Common myeloid progenitor, CD34-positive (primary cell): ENCODE measurements at regions not wholly inside any gene's neighbourhood (a gene's known extent, or its start where the extent isn't known, plus 50 kb on each side); places are given as distances from the start of the nearest gene placed in this dataset.

Experiments
- CTCF ChIA-PET: fragments of 350-600 bp; sonication (Branson Sonifier 250); formaldehyde crosslinking; loops from one replicate; lab custom pipeline; 2021; ENCODE audit warnings: antibody characterized with exemption; lab: Charles Lee
- POLR2A ChIA-PET: fragments of 350-600 bp; sonication (Branson Sonifier 250); formaldehyde crosslinking; loops from one replicate; lab custom pipeline; 2021; ENCODE audit warnings: antibody characterized with exemption; lab: Charles Lee
- DNase-seq, 3 donors: peaks; one replicate each; pipeline versions ENCODE4 v3.0.0 to v3.0.0-alpha.2; 2013
- H3K27ac ChIP-seq, 2 experiments: 1 replicate in 1 of 2; 2 replicates in 1 of 2; pipeline ENCODE4 v1.7.0; 2013; ENCODE audit warnings: inconsistent platforms in 2 of 2, low read length in 2 of 2, mild to moderate bottlenecking in 2 of 2, low read depth in 1 of 2, moderate library complexity in 1 of 2; ENCODE audit not compliant: severe bottlenecking in 2 of 2, insufficient read depth in 1 of 2, poor library complexity in 1 of 2
- H3K27me3 ChIP-seq, 5 experiments: replicated peaks in 2 of 5; 1 replicate in 3 of 5; 2 replicates in 2 of 5; pipeline versions ENCODE4 v1.6.1 to v1.7.0; 2013; ENCODE audit warnings: low read length in 4 of 5, mild to moderate bottlenecking in 2 of 5, moderate library complexity in 2 of 5, inconsistent platforms in 1 of 5; ENCODE audit not compliant: insufficient read depth in 5 of 5, control insufficient read depth in 4 of 5
- H3K36me3 ChIP-seq, 4 experiments: 1 replicate in 2 of 4; 2 replicates in 2 of 4; pipeline versions ENCODE4 v1.6.1 to v1.7.0; 2013; ENCODE audit warnings: low read length in 3 of 4, control low read depth in 1 of 4, mild to moderate bottlenecking in 1 of 4; ENCODE audit not compliant: control insufficient read depth in 4 of 4, insufficient read depth in 4 of 4
- H3K4me1 ChIP-seq, 4 experiments: 1 replicate in 3 of 4; 2 replicates in 1 of 4; pipeline versions ENCODE4 v1.6.1 to v1.7.1; 2013; ENCODE audit warnings: low read length in 3 of 4, mild to moderate bottlenecking in 3 of 4, control low read depth in 1 of 4, inconsistent platforms in 1 of 4, moderate library complexity in 1 of 4; ENCODE audit not compliant: control insufficient read depth in 4 of 4, insufficient read depth in 4 of 4; ENCODE audit errors: control extremely low read depth in 1 of 4
- H3K4me3 ChIP-seq, 7 experiments: 1 replicate in 4 of 7; 2 replicates in 3 of 7; pipeline versions ENCODE4 v1.5.1 to v1.7.0; 2013; ENCODE audit warnings: mild to moderate bottlenecking in 7 of 7, low read length in 6 of 7, moderate library complexity in 6 of 7, inconsistent platforms in 2 of 7, low read depth in 2 of 7, control low read depth in 1 of 7; ENCODE audit not compliant: insufficient read depth in 4 of 7, control insufficient read depth in 1 of 7; ENCODE audit errors: extremely low read depth in 1 of 7
- H3K9me3 ChIP-seq, 5 experiments: 1 replicate in 4 of 5; 2 replicates in 1 of 5; pipeline versions ENCODE4 v1.6.1 to v1.7.1; 2013; ENCODE audit warnings: low read length in 4 of 5, mild to moderate bottlenecking in 2 of 5, inconsistent platforms in 1 of 5, low read depth in 1 of 5, moderate library complexity in 1 of 5; ENCODE audit not compliant: control insufficient read depth in 4 of 5, insufficient read depth in 2 of 5; ENCODE audit errors: control extremely low read depth in 1 of 5
- WGBS: methylation state at CpG from one replicate; pipeline ENCODE4 v1.1.5; 2013; ENCODE audit not compliant: insufficient coverage; 5-methylcytosine and 5-hydroxymethylcytosine counted together

DNA sequence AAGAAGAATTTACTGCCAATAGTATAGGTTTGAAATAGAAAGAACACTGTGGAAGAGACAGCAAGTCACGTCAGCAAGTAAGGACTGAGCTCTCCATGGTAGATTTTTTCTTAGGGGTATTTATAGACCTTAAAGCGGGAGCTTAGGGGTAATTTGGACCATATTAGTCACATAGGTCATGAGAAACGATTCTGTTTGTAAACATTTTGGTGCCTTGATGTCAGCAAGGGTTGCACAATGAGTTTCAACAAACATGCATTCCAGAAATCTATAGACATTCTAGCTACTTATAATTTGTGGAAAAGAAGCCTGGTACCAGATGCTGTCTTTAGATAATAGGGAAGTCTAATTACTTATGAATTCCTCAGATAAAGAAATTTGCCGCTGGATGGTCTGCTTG is 624.7 kb downstream of the TDRD15 start:
- Histone ChIP-seq H3K4me3 (no peak overlapping the region), H3K36me3 (no peaks in the 10 kb centered on the region), H3K4me1 (no peaks in the 10 kb centered on the region), H3K27ac (no peak overlapping the region), H3K9me3 (no peaks in the 10 kb centered on the region), H3K27me3 (no peaks in the 10 kb centered on the region)
- DNase-seq: no peak
- CTCF ChIA-PET: no interaction called here
- WGBS: 82% methylated on average over 3 of the region's 4 CpGs
- POLR2A ChIA-PET: no interaction called here

DNA sequence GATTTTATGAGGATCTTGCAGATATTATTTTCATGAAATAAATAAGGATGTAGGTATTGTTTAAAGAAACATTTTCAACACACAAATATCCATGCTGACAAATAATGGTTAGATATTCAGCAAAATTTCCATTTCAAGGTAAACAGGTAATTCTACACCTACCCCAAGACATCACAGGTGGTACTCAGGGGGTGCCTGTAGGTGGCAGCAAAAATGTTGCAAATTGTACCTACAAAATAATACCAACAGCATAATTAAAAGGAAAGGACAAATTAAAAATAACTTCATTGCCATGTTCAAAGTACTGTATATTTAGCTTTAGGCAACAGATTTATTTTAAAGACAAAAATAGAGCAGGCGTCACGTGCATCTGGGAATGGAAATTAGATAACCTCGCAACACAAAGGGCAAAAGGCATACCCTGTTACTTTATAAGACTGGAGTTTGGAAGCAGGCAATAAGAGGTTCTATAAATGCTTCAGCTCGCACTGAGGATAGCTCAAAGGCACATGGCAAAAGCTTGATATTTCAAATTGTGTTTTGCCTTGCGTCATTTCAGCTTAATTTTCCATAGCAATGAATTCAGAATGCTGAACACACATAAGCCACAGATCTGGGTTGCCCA is 630.5 kb downstream of the TDRD15 start:
- H3K4me3 ChIP-seq: no peak overlapping the region
- peaks cover 0 to 1% (median 0%) of the 10 kb centered on the region in 5 experiments for H3K27me3 ChIP-seq
- ChIA-PET POLR2A (no interaction called here), CTCF (no interaction called here)
- DNase-seq: no peak
- H3K9me3 ChIP-seq: no peaks in the 10 kb centered on the region
- 80% methylated on average over 5 of the region's 5 CpGs for WGBS
- no peaks in the 10 kb centered on the region for H3K4me1 ChIP-seq
- no peaks in the 10 kb centered on the region for H3K36me3 ChIP-seq
- H3K27ac ChIP-seq: no peak overlapping the region

DNA sequence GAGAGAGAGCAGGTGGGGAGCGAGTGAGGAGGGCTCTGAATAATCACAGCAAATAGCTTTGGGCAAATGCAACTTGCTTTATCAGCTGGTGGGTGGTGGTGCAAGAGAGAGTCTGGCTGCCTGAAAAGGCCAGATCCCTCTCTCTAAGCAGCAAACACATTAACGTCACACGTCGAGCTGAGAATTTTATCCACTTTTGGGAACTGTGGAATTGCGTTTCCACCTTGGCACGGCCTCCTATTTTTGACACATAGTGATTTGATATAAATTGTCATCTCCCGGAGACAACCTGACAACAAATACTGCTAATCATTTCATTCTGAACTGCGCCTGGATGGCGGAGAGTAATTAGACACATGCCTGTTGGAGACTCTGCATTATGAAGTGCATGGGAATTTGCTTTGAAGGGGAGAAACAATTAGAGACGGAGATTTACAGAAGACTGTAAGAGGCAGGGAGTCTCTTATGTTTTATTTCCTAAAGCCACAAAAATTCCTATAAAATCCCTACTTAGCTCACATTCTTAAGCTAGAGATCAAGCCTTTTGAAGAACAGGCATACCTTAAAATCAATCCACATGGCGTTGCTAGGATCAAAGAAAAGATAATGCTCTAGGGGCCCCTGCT is 634.1 kb downstream of the TDRD15 start:
- no peaks in the 10 kb centered on the region for H3K4me1 ChIP-seq
- 87% methylated on average over 5 of the region's 11 CpGs for WGBS
- no peak overlapping the region for H3K27ac ChIP-seq
- no peak for DNase-seq
- H3K9me3 ChIP-seq: no peaks in the 10 kb centered on the region
- no peak overlapping the region for H3K4me3 ChIP-seq
- ChIA-PET POLR2A (no interaction called here), CTCF (no interaction called here)
- no peaks in the 10 kb centered on the region for H3K36me3 ChIP-seq
- H3K27me3 ChIP-seq: peaks cover 0 to 1% (median 0%) of the 10 kb centered on the region in 5 experiments

DNA sequence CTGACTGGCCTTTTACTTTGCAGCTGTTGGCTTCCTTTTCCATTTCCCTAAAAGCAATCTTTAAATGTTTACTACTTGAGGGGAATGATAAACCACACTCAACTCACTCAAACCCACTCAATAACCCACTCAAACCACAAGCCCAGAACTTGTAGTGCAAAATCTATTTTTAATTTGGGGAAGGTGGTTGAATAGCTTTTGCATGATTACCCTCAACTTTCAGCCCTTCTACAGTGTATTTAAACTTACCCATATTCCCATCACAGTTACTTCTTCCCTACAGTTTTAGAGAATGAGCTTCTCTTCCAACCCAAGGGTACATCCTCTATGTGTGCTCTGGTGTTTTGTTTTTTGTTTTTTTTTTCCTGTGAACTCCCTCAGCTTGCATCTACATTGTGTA is 636.1 kb downstream of the TDRD15 start:
- Histone ChIP-seq H3K4me1 (no peaks in the 10 kb centered on the region), H3K4me3 (no peak overlapping the region), H3K9me3 (no peaks in the 10 kb centered on the region), H3K27ac (no peak overlapping the region), H3K27me3 (peaks cover 0 to 1% (median 0%) of the 10 kb centered on the region in 5 experiments), H3K36me3 (no peaks in the 10 kb centered on the region)
- CTCF ChIA-PET: no interaction called here
- DNase-seq: no peak
- POLR2A ChIA-PET: no interaction called here

DNA sequence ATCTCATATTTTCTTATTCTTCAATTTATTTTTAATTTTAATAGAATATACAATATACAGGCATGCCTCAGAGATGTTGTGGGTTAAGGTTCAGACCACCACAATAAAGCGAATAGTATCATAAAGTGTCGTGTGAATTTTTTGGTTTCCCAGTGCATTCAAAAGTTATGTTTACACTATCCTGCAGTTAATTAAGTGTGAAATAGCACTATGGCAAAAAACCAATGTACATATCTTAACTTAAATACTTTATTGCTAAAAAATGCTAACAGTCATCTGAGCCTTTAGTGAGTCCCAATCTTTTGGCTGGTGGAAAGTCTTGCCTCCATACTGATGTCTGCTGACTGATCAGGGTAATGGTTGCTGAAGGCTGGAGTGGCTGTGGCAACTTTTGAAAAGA is 637.6 kb downstream of the TDRD15 start:
- Histone ChIP-seq H3K27me3 (no peaks in the 10 kb centered on the region), H3K4me3 (no peak overlapping the region), H3K36me3 (no peaks in the 10 kb centered on the region), H3K9me3 (no peaks in the 10 kb centered on the region), H3K4me1 (no peaks in the 10 kb centered on the region), H3K27ac (no peak overlapping the region)
- no CpG with 5 or more reads among the region's 2 CpGs for WGBS
- ChIA-PET POLR2A (no interaction called here), CTCF (no interaction called here)
- DNase-seq: no peak

DNA sequence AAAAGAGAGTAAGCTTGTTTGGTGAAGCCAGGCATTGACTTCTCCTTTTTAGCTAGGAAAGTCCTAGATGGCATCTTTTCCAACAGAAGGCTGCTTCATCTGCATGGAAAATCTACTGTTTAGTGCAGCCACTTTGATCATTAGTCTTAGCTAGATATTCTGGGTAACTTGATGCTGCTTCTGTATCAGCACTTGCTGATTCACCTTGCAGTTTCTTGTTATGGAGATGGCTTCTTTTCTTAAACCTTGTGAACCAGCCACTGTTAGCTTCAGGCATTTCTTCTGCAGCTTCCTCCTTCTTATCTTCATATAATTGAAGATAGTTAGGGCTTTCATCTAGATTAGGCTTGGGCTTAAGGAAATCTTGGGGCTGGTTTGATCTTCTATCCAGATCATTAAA is 639.7 kb downstream of the TDRD15 start:
- no peaks in the 10 kb centered on the region for H3K9me3 ChIP-seq
- H3K27ac ChIP-seq: no peak overlapping the region
- CTCF ChIA-PET: no interaction called here
- H3K4me3 ChIP-seq: no peak overlapping the region
- POLR2A ChIA-PET: no interaction called here
- H3K27me3 ChIP-seq: no peaks in the 10 kb centered on the region
- H3K36me3 ChIP-seq: no peaks in the 10 kb centered on the region
- H3K4me1 ChIP-seq: no peaks in the 10 kb centered on the region
- DNase-seq: no peak

DNA sequence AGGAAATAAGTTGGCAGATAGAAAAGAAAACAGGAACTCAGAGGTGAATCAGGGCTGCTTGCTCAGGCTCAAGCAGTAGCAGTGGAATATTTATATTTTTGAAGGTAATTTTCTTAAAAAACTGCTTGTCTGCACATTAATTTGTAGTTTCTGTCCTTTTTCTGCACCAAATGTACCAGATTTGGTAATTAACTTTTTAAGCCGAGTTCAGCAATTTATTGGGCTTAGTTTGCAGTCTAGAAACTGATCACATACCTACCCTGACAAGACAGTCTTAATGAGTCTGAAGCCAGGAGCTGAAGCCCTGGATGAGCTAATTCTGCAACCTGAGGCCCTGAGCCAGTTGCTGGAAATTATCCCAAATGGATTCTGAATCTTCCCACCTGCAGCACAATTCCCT is 647.0 kb downstream of the TDRD15 start:
- ChIA-PET POLR2A (no interaction called here), CTCF (no interaction called here)

More for the DNA sequence above, 647.0 kb downstream of the TDRD15 start:
- DNase-seq: no peak
- Histone ChIP-seq H3K4me3 (no peak overlapping the region), H3K4me1 (no peaks in the 10 kb centered on the region), H3K27ac (no peak overlapping the region), H3K36me3 (no peaks in the 10 kb centered on the region), H3K9me3 (no peaks in the 10 kb centered on the region), H3K27me3 (no peaks in the 10 kb centered on the region)
- WGBS: 100% methylated on average over 1 of the region's 1 CpG
